HG03103 (cell line): ENCODE measurements at regions not wholly inside any gene's neighbourhood (a gene's known extent, or its start where the extent isn't known, plus 50 kb on each side); places are given as distances from the start of the nearest gene placed in this dataset.
A peak's percentile ranks its signal among the peaks of the same experiment; 100 is the strongest.
"Not testable (repeated sequence)": the region's sequence is repeated elsewhere in the genome, so short reads cannot be mapped to it uniquely, and the experiment has no call there.

ENCODE experiments used
- ATAC-seq: cut with Tn5 transposase; IDR thresholded peaks from one replicate; pipeline ENCODE4 v1.9.1; 2021; ENCODE audit warnings: low read depth; ENCODE audit not compliant: unreplicated experiment

DNA sequence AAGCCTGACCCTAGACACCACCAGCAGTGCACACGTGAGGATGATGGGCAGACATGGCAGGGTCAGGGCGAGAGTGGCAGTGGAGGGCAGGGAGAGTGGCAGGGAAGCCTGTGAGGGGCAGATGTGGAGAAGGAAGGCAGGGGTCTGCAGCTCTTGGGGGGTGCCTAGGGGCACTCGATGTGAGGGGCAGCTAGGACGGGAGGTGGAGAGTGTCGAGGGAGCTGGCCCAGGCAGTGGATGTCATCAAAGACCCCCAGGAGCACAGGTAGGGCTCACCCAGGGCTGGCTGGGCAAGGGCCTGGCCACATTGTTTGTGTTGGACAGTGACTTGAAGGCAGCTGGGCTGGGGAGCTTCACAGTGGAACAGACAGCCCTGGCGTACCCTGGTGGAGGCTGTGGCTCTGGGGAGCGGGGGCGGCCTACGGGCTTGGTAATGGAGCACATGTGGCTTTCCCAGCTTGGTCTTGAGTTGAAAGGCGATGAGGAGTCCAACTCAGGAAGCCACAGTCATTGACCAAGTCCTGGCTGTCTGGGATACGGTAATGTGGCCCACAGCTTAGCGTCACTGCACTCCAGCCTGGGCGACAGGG is 87.1 kb downstream of the RTP5 start:
- no peak for ATAC-seq

DNA sequence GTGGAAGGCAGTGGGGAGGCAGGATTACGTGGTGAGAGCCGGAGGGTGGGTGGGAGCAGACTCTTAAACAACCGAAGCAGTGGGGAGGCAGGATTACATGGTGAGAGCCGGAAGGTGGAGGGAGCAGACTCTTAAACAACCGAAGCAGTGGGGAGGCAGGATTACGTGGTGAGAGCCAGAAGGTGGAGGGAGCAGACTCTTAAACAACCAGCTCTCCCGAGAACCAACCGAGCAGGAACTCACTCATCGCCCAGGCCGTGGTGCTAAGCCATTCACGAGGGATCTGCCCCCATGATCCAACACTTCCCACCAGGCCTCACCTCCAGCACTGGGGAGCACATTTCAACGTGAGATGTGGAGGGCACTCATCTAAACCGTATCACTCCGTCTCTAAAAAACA is 87.7 kb downstream of the RTP5 start:
- ATAC-seq = no peak

GRCh38 chr2:241958818-241959545 is 89.5 kb downstream of the RTP5 start:
- no peak for ATAC-seq

GRCh38 chr2:241959751-241960269 is 90.3 kb downstream of the RTP5 start:
- no peak for ATAC-seq

DNA sequence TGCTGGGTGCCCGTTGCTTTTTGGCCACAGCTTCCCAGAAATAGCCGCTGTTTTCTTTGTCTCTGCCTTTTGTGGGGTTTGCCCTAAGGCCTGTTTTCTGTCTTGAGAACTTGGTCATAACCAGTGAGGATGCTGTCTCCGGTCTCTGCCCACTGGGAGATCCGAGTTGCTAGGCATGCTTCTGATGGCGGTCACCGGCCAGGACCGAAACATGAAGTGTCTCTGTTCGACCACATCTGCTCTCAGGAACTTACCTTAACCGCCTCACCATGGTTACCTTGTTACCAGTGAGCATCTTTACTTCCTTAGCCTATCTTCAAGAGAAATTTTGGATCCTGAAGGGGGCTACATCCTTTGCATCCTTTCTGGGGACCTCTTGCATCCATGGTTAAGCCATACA is 91.9 kb downstream of the RTP5 start:
- ATAC-seq = no peak

- no peak for ATAC-seq
These were observed 94.6 kb downstream of the RTP5 start for GRCh38 chr2:241964133-241964532.

DNA sequence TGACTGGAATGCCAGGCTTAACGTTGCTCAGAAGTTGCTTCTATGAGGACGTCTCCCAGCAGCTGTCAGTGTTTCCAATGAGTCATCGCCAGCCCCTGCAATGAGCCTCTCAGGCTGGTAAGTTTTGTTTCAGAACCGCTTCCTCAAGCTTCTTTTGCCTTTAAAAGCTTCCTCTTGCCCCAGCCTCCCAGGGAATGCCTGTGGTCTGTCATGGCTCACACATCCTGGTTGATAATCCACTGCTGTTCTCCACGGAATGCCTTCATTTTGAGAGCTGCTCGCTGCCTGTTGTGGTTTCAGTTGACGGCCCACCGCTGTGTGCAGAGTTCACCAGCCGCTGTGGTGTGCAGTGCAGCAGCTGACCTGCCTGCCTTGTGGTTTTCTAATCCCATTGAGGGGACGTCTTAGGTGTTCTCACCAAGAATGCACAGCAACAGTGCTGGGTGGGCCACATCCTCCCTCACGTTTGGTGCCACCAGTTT is 96.4 kb downstream of the RTP5 start:
- peak; percentile 76 for ATAC-seq

DNA sequence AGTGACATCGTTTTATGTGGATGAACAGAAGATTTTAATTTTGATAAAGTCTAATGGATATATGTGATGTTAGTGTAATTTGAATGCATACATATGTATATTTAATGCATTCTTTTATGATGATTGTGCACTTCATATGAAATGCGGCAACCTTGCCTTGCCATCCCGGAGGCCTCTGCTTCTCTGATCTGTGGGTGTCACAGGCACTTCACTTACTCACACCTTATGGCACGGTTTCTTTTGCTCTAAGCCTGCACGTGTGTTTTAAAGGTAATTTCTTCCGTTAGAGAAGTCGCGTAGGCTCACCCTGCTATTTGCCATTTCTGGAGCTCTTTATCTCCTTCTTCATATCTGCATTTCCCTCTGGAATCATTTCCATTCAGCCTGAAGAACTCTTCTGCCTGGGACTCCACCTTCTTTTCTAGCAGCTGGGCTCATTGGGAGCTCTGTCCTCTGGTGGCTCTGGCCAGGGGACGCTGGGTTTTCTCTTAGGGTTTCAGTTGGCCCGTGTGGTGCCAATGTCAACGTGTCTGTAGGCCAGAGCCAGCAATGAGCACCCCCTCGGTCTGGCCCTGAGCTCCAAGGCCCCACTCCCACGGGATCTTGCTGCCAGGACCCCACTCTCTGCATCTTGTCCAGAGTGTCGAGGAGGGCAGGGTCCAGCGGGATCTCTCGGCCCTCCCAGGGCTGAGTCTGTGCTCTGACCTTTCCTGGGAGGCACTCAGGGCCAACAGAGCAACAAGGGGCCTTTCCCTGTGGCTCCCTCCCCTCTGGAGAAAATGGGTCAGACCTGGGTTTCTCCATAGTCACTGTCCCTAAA is 97.3 kb downstream of the RTP5 start:
- no peak for ATAC-seq

DNA sequence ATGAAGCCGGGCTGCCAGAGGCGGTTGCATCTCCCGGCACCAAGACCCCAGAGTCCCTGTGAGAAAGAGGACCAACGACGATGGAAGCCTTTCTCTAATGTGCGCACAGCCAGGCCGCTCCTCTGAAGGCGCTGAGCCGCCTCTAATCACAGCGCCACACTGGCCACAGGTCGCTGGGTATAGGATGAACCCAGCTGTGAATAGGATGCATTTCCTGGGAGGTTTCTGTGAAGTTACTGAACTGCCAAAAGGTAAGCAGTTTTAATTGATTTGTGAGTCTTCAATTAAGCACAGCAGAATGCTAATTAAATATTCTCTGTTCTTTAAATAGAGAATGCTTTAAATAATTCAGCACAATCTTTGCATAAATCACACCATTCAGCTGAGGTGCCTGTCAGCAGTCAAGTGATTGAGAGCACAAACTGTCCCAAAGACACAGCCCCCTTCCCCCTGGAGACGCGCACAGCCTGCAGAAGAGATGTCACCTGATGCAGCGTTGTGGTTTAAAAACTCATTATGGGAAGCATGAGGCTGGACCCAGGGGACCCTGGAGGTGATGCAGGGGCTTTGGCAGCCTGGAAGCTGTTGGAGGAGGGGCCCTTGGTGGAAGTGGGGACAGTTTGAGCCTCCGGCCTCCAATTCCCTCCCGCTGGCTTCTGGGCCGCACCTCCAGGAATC is 98.1 kb downstream of the RTP5 start:
- ATAC-seq = no peak

DNA sequence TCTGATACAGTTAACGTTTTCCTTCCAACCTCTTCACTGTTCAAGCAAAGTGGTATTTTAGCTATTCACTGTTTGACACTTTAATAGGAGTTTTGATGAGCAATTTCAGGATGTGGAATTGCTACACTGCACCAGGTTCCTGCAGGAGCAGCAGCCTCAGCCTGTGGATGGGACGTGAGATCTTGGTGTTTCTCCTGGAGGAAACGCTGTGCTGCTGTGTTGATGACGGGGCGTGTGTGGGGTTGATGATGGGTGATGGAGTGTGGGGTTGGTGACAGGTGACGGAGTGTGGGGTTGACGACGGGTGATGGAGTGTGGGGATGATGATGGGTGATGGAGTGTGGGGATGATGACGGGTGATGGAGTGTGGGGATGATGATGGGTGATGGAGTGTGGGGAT is 98.9 kb downstream of the RTP5 start:
- no peak for ATAC-seq

GRCh38 chr2:241969182-241969581 is 99.7 kb downstream of the RTP5 start:
- not testable (repeated sequence) for ATAC-seq

GRCh38 chr2:241970716-241971115 is 101.2 kb downstream of the RTP5 start:
- no peak for ATAC-seq

DNA sequence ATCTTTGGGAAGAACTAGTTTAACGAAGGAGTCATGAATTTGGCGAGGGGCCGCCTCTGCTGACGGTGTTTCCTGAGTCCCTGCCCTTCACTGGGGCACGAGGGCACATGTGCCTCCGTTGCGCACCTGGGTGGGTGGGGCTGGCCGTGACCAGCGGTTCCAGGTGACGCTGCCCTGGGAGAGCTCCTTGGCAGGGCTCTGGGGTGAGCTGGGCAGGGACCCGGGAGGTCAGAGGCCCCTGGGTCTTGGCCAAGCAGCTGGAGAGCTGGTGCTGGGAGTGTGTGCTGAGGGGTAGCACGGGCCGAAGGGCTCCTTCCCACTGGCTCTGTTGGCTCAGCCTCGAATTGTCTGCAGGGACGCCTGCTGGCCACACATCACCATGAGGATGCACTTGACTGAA is 104.6 kb downstream of the RTP5 start:
- ATAC-seq = no peak

DNA sequence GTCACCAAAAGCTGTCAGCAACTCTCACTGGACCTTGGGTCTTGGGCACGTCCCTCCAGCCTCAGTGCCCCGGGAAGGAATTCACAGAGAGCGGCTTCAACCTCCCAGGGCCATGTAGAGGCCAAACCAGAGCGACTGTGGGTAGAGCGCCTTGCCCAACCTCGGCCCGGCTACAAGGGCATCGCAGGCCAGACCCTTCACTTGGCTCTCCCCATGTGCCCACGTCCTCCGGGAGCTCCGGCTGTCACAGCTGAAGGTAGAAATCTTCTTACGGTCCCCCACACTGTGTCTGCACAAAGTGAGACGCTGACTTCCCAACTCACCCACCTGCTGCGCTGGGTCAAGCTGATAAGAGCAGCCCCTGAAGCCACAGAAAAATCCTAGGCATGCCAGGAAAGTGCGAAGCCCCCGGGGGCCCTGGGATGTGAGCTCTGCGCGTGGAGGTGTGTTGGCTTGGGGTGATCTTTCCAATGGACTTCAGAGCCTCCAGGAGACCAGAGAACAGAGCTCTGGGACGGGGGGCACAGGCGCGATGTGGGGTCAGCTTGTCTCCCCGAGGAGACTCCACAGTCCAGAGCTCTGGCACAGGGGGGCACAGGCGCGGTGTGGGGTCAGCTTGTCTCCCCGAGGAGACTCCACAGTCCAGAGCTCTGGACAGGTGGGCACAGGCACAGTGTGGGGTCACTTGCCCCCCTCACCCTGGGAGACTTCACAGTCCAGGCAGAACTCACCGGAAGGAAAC is 105.5 kb downstream of the RTP5 start:
- ATAC-seq = no peak

GRCh38 chr2:241975593-241976284 is 106.2 kb downstream of the RTP5 start:
- ATAC-seq = no peak

DNA sequence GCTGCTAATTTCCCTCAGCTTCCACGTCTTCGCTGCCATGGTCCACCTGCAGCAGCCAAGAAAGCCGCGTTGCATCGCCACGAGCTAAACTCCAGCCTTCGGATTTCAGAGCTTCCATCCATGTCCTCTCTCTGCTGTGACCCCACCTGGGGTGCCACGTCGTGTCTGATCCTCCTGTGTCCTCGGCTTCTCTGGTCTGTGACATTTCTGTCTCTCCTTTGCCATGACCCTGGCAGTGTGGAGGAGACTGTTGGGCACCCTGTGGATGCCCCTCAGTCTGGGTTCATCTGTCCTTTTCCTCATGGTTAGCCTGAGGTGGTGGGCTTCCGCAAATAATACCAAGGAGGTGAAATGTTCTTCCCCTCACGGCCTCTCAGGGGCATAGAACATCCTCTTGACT is 106.8 kb downstream of the RTP5 start:
- ATAC-seq = no peak

DNA sequence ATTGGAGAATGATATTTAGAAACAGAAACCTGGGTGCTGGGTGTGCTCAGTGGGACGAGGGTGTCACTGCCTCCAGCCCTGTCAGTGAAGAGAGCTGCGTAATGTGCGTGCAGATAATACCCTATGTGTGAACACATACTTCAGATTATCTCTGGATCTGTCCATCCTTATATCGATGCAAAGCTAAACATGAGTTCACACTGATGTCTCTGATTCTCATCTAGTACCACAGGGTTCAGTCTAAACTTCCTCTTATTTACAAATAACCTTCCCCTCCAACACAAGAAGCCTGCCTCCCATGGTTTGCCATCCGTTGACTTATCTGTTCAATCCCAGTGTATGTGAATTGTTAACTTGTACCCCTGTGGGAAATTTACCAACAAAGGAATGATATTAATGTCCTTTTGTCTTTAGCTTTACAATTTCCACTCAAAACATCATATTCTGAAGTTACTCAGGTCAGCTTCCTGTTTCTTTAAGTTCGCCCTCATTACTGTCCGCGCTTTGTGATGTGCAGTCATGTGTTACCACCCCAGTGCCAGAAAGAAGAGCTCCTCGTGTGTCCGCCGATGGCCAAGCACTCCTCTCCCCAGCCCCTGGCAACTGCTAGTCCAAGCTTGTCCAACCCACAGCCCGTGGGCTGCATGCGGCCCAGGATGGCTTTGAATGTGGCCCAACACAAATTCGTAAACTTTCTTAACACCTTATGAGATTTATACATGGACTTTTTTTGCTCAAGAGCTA is 108.2 kb downstream of the RTP5 start:
- no peak for ATAC-seq

DNA sequence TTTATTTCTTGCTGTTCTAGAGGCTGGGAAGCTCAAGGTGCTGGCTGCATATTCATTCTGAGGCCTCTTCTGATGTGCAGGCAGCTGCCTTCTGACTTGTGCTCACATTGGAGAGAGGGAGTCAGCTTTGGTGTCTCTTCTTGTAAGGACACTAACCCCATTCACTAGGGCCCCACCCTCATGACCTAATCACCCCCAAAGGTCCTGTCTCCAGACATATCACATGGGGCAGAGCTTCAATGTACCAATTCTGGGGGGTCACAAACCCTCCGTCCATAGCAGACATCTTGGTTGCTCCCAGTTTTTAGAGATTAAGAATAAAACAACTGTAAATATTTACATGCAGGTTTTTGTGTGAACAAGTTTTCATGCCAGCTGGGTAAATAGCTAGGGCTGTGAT is 109.1 kb downstream of the RTP5 start:
- ATAC-seq = no peak

DNA sequence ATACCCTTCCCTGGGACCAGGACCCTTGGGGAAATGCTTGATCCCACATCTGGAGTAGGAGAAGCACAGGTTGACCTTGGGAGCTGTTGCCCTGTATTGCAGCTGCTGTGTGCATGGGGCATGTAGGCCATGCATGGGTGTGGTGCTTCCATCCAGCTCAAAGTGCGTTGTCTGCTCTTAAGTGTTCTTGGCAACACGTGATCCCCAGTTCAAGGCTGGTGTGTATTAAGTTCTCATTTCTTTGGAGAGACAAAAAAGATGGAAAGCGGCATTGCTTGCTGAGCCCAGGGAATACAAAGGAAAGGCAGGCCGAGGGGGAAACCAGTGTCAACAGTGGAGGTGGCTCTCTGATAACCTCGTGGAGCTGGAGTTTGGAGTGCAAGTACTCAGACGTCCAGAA is 110.7 kb downstream of the RTP5 start:
- no peak for ATAC-seq
